Nephron (organoid): ENCODE measurements at regions not wholly inside any gene's neighbourhood (a gene's known extent, or its start where the extent isn't known, plus 50 kb on each side); places are given as distances from the start of the nearest gene placed in this dataset.

Experiments
- H3K27ac Mint-ChIP-seq, 3 experiments: 2 replicates each; pipeline ENCODE4 v1.8.0; 2020; ENCODE audit warnings: mixed read lengths in 3 of 3, mild to moderate bottlenecking in 2 of 3, moderate library complexity in 1 of 3
- H3K27me3 Mint-ChIP-seq: 2 replicates; pipeline ENCODE4 v1.8.0; 2021; ENCODE audit warnings: low read depth, mild to moderate bottlenecking, moderate library complexity, mixed read lengths
- H3K36me3 Mint-ChIP-seq: 2 replicates; pipeline ENCODE4 v1.8.0; 2020; ENCODE audit warnings: low read depth, mixed read lengths
- H3K4me1 Mint-ChIP-seq: 2 replicates; pipeline ENCODE4 v1.8.0; 2020; ENCODE audit warnings: mixed read lengths
- H3K4me3 Mint-ChIP-seq, 3 experiments: 2 replicates each; pipeline ENCODE4 v1.8.0; 2020; ENCODE audit warnings: mild to moderate bottlenecking in 3 of 3, mixed read lengths in 3 of 3, moderate library complexity in 2 of 3
- H3K9me3 Mint-ChIP-seq: 2 replicates; pipeline ENCODE4 v1.8.0; 2020; ENCODE audit warnings: mixed read lengths
- TF ChIP-seq, protein P1 (sequence below), 3 experiments: fragments of 200-600 bp; sonication (generic); IDR thresholded peaks; one replicate each; pipeline ENCODE4 v1.5.0; 2021; ENCODE audit warnings: antibody characterized with exemption in 3 of 3; ENCODE audit not compliant: unreplicated experiment in 3 of 3

DNA sequence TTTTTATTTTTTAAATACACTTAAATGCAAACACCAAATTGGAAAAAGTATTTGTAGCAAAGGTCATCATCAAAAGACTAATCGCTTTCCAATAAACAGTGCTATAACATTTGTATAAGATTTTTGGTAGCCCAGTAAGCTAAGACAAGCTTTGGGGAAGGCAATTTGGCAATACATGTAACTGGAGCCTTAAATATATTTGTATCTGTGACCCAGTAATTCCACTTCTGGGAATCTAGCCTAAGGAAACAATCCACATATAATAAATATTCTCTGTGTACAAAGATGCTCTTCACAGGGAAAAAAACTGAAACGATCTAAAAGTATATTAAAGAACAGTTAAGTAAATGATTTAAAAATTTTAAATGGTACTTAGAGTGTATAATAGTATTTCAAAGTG is 65.5 kb upstream of the TJP1 start:
- Mint-ChIP-seq H3K27me3 (no peaks in the 10 kb centered on the region), H3K36me3 (no peaks in the 10 kb centered on the region), H3K4me1 (peaks cover 57% of the 10 kb centered on the region), H3K9me3 (peaks cover 6% of the 10 kb centered on the region), H3K4me3 (no peak overlapping the region), H3K27ac (no peak overlapping the region)
- TF ChIP-seq, protein P1, sequence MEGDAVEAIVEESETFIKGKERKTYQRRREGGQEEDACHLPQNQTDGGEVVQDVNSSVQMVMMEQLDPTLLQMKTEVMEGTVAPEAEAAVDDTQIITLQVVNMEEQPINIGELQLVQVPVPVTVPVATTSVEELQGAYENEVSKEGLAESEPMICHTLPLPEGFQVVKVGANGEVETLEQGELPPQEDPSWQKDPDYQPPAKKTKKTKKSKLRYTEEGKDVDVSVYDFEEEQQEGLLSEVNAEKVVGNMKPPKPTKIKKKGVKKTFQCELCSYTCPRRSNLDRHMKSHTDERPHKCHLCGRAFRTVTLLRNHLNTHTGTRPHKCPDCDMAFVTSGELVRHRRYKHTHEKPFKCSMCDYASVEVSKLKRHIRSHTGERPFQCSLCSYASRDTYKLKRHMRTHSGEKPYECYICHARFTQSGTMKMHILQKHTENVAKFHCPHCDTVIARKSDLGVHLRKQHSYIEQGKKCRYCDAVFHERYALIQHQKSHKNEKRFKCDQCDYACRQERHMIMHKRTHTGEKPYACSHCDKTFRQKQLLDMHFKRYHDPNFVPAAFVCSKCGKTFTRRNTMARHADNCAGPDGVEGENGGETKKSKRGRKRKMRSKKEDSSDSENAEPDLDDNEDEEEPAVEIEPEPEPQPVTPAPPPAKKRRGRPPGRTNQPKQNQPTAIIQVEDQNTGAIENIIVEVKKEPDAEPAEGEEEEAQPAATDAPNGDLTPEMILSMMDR (IDR thresholded peaks at IDR 0.05; ENCODE audit: unreplicated experiment in 3 of 3), result no peak

DNA sequence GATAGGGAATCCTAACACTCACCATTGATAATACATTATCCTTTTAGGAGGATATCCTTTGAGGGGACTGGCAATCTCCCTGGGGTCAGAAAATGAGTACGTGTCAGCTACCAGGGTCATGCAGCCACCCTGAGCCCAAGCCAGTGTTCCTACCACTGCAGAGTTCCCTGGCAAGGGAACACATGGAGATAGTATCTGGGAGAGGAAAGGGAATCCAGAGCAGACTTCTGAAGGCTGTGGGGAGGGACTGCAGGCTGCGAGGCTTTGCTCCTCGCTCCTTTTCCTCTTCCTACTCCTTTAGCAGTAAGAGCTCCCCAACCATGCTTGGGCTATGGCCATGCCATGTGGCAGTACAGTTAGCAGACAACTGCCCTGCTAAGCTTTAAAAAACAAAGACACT is 62.9 kb upstream of the TJP1 start:
- Mint-ChIP-seq H3K27me3 (no peaks in the 10 kb centered on the region), H3K4me3 (peak overlapping the region in 1 of 3 experiments; percentile 40), H3K4me1 (peaks cover 66% of the 10 kb centered on the region), H3K27ac (peak overlapping the region; percentile 11 to 74 (median 68)), H3K36me3 (no peaks in the 10 kb centered on the region), H3K9me3 (no peaks in the 10 kb centered on the region)
- TF ChIP-seq, protein P1 (IDR thresholded peaks at IDR 0.05; ENCODE audit: unreplicated experiment in 3 of 3), result no peak

DNA sequence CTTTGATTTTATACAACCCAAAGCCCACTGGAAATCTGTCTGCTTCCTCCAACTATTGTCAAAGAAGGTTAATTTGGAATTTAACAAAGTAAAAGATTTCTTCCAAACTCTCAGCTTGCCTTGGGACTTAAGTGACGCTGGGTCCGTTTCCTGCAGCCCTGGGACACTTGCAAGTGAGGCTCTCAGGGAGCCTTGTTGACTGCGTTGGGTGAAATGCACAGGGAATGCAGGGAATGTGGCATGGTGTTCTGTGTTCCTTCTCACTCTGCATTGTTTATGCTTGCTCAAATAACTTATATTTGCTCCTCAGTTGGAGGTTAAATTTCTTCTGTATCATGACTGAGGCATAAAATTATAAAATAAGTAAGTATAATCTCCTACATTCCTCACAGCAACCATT is 60.9 kb upstream of the TJP1 start:
- H3K27me3 Mint-ChIP-seq, result no peaks in the 10 kb centered on the region
- H3K9me3 Mint-ChIP-seq, result no peaks in the 10 kb centered on the region
- H3K4me1 Mint-ChIP-seq, result peaks cover 52% of the 10 kb centered on the region
- peak overlapping the region; percentile 38 to 81 (median 80) for H3K27ac Mint-ChIP-seq
- no peak overlapping the region for H3K4me3 Mint-ChIP-seq
- no peaks in the 10 kb centered on the region for H3K36me3 Mint-ChIP-seq
- TF ChIP-seq, protein P1 (IDR thresholded peaks at IDR 0.05; ENCODE audit: unreplicated experiment in 3 of 3), result no peak

DNA sequence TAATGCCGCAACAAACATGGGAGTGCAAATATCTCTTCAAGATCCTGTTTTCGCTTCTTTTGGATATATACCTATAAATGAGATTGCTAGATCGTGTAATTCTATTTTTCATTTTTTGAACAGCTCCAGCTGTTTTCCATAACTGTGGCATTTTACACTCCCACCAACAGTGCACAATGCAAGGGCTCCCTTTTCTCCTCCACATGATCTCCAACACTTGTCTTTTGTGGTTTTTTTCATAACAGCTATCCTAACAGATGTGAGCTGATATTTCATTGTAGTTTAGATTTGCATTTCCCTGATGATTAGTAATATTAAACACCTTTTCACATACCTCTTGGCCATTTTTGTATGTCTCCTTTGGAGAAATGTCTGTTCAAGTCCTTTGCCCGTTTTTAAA is 58.6 kb upstream of the TJP1 start:
- TF ChIP-seq, protein P1 (IDR thresholded peaks at IDR 0.05; ENCODE audit: unreplicated experiment in 3 of 3), result no peak
- H3K27ac Mint-ChIP-seq, result peak overlapping the region; percentile 10 to 49 (median 12)
- H3K4me3 Mint-ChIP-seq, result no peak overlapping the region
- no peaks in the 10 kb centered on the region for H3K36me3 Mint-ChIP-seq
- peaks cover 6% of the 10 kb centered on the region for H3K27me3 Mint-ChIP-seq
- no peaks in the 10 kb centered on the region for H3K9me3 Mint-ChIP-seq
- H3K4me1 Mint-ChIP-seq, result peaks cover 46% of the 10 kb centered on the region

DNA sequence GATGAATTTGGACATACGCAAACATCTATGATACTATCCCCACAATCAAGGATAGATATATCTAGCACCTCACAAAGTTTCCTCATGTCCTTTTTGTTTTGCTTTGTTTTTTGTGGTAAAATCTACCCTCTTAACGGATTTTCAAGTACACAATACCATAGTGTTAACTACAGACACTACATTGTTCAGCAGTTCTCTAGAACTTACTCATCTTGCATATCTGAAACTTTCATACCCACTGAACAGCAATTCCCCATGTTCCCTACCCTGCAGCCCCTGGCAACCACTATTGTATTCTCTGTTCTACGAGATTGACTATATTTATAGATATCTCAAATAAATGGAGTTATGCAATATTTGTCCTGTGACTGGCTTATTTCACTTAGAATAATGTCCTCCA is 58.1 kb upstream of the TJP1 start:
- Mint-ChIP-seq H3K4me3 (no peak overlapping the region), H3K36me3 (no peaks in the 10 kb centered on the region), H3K27ac (peak overlapping the region in 1 of 3 experiments; percentile 12), H3K4me1 (peaks cover 41% of the 10 kb centered on the region), H3K27me3 (peaks cover 6% of the 10 kb centered on the region), H3K9me3 (no peaks in the 10 kb centered on the region)
- TF ChIP-seq, protein P1 (IDR thresholded peaks at IDR 0.05; ENCODE audit: unreplicated experiment in 3 of 3), result no peak

DNA sequence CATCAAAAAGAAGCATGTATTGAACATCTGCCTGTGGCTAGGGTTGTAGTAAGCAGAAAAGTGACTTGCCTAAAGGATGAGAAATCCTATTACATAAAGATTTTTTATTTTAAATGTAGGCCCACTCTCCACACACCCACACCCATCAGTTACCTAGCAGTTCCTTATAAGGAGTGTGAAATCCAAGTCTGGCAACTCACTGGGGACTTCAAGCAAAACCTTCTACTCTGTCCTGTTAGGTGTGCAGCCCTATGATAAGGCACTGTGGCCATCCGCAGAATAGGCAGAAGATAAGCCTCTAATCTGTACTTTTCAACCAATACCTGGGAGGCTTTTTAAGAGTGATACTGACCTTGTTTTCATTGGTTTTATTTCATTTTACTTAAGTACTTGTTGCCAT is 52.7 kb upstream of the TJP1 start:
- H3K9me3 Mint-ChIP-seq, result no peaks in the 10 kb centered on the region
- H3K4me3 Mint-ChIP-seq, result no peak overlapping the region
- H3K27ac Mint-ChIP-seq, result peak overlapping the region in 1 of 3 experiments; percentile 78
- no peaks in the 10 kb centered on the region for H3K36me3 Mint-ChIP-seq
- TF ChIP-seq, protein P1 (IDR thresholded peaks at IDR 0.05; ENCODE audit: unreplicated experiment in 3 of 3), result no peak
- H3K4me1 Mint-ChIP-seq, result peaks cover 32% of the 10 kb centered on the region
- H3K27me3 Mint-ChIP-seq, result peaks cover 16% of the 10 kb centered on the region
